Type B pancreatic cell (in vitro differentiated cells): ENCODE measurements at regions not wholly inside any gene's neighbourhood (a gene's known extent, or its start where the extent isn't known, plus 50 kb on each side); places are given as distances from the start of the nearest gene placed in this dataset.

ENCODE experiments used
- DNase-seq: peaks from one replicate; pipeline ENCODE4 v3.0.0; 2021; ENCODE audit warnings: mixed read lengths; ENCODE audit not compliant: unreplicated experiment; ENCODE audit errors: extremely low spot score
- H3K27ac Mint-ChIP-seq: 2 replicates; pipeline ENCODE4 v1.8.0; 2021; ENCODE audit warnings: mild to moderate bottlenecking, mixed read lengths
- H3K27me3 Mint-ChIP-seq: 2 replicates; pipeline ENCODE4 v1.8.0; 2021; ENCODE audit warnings: mixed read lengths
- H3K36me3 Mint-ChIP-seq: 2 replicates; pipeline ENCODE4 v1.8.0; 2021; ENCODE audit warnings: mixed read lengths
- H3K4me1 Mint-ChIP-seq: one replicate; pipeline ENCODE4 v1.8.0; 2021; ENCODE audit warnings: mixed read lengths; ENCODE audit not compliant: unreplicated experiment
- H3K4me3 Mint-ChIP-seq: 2 replicates; pipeline ENCODE4 v1.8.0; 2021; ENCODE audit warnings: mild to moderate bottlenecking, mixed read lengths
- H3K9me3 Mint-ChIP-seq: 2 replicates; pipeline ENCODE4 v1.8.0; 2021; ENCODE audit warnings: mixed read lengths
- CTCF ChIP-seq: fragments of 200-600 bp; sonication (generic); conservative IDR thresholded peaks from 2 replicates; pipeline ENCODE4 v1.5.0; 2021; ENCODE audit warnings: antibody characterized with exemption, mild to moderate bottlenecking

GRCh38 chr13:63938851-63939250, 2523.2 kb upstream of the PCDH20 start:
- Mint-ChIP-seq H3K4me1 (no peaks in the 10 kb centered on the region), H3K27ac (no peak overlapping the region), H3K27me3 (no peaks in the 10 kb centered on the region), H3K4me3 (no peak overlapping the region), H3K36me3 (no peaks in the 10 kb centered on the region), H3K9me3 (no peaks in the 10 kb centered on the region)
- no peak for TF ChIP-seq CTCF
- DNase-seq, result no peak

- no peak for DNase-seq
- Mint-ChIP-seq H3K36me3 (no peaks in the 10 kb centered on the region), H3K9me3 (no peaks in the 10 kb centered on the region), H3K4me1 (no peaks in the 10 kb centered on the region), H3K4me3 (no peak overlapping the region), H3K27me3 (no peaks in the 10 kb centered on the region), H3K27ac (no peak overlapping the region)
- no peak for TF ChIP-seq CTCF
Observed at GRCh38 chr13:63910511-63910910, 2494.9 kb upstream of the PCDH20 start.

GRCh38 chr13:63909726-63910375, 2494.2 kb upstream of the PCDH20 start:
- Mint-ChIP-seq H3K27me3 (no peaks in the 10 kb centered on the region), H3K27ac (no peak overlapping the region), H3K36me3 (no peaks in the 10 kb centered on the region), H3K4me1 (no peaks in the 10 kb centered on the region), H3K9me3 (no peaks in the 10 kb centered on the region), H3K4me3 (no peak overlapping the region)
- no peak for DNase-seq
- TF ChIP-seq CTCF, result no peak

DNA sequence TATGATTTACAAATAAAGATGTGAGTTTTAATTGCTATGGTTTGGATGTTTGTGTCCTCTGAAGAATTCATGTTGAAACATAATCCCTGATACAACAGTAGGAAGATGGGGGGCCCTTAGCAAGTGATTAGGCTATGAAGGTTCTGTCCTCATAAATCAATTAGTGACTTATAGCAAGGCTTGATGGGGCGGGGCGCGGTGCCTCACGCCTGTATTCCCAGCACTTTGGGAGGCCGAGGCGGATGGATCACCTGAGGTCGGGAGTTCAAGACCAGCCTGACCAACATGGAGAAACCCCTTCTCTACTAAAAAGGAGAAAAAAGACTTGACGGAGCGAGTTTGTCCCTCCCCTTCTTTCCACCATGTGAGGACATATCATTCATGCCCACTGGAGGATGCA, 2486.5 kb upstream of the PCDH20 start:
- no peaks in the 10 kb centered on the region for H3K9me3 Mint-ChIP-seq
- H3K27me3 Mint-ChIP-seq, result no peaks in the 10 kb centered on the region
- no peaks in the 10 kb centered on the region for H3K4me1 Mint-ChIP-seq
- H3K4me3 Mint-ChIP-seq, result no peak overlapping the region
- H3K36me3 Mint-ChIP-seq, result no peaks in the 10 kb centered on the region
- TF ChIP-seq CTCF, result no peak
- DNase-seq, result no peak
- H3K27ac Mint-ChIP-seq, result no peak overlapping the region

GRCh38 chr13:63901630-63902029, 2486.0 kb upstream of the PCDH20 start:
- Mint-ChIP-seq H3K36me3 (no peaks in the 10 kb centered on the region), H3K9me3 (peaks cover 2% of the 10 kb centered on the region)

More at GRCh38 chr13:63901630-63902029, 2486.0 kb upstream of the PCDH20 start:
- Mint-ChIP-seq H3K27me3 (no peaks in the 10 kb centered on the region), H3K4me1 (no peaks in the 10 kb centered on the region), H3K4me3 (no peak overlapping the region), H3K27ac (no peak overlapping the region)
- no peak for TF ChIP-seq CTCF
- no peak for DNase-seq
